Upper lobe of left lung (tissue), 4 donors: ENCODE measurements at regions not wholly inside any gene's neighbourhood (a gene's known extent, or its start where the extent isn't known, plus 50 kb on each side); places are given as distances from the start of the nearest gene placed in this dataset.

Experiments
- CTCF ChIP-seq, 6 experiments: fragments of 450-650 bp in 4 of 6; fragments of 200-600 bp in 2 of 6; sonication (generic) in 2 of 6; IDR thresholded peaks; one replicate each; pipeline ENCODE4 v1.5.1; 2016 to 2019; ENCODE audit warnings: antibody characterized with exemption in 6 of 6
- POLR2A ChIP-seq, 4 donors: fragments of 450-650 bp; IDR thresholded peaks; one replicate each; pipeline ENCODE4 v1.5.1; 2016 to 2017; ENCODE audit warnings: antibody characterized with exemption in 4 of 4, mild to moderate bottlenecking in 2 of 4
- POLR2AphosphoS5 ChIP-seq, 2 donors: sonication (generic); formaldehyde crosslinking; IDR thresholded peaks; one replicate each; pipeline ENCODE4 v1.5.1; 2017; ENCODE audit warnings: antibody characterized with exemption in 2 of 2

DNA sequence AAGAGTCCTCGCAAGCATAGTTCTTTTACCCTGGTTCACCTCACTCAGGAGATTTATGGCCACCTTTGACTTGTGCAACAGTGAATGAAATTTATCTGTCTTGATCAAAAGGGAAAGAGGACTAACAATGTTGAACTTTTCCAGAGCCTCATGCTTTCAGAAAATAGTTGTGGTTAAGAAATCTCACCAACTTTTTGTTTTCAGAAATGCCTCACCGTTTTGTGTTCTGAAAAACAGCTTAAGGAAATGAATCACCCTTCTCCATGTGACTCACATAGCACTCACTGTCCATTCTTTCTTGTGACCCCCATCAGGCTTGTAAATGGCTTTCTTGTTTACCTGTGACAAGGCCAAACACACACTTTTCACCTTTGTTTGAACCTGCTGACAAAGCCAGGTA is 148.6 kb upstream of the FAM3C start:
- no peak for TF ChIP-seq CTCF (IDR thresholded peaks at IDR 0.05)
- TF ChIP-seq POLR2A (IDR thresholded peaks at IDR 0.05): no peak
- no peak for TF ChIP-seq POLR2AphosphoS5 (IDR thresholded peaks at IDR 0.05)
